H9 (cell line): ENCODE measurements at regions not wholly inside any gene's neighbourhood (a gene's known extent, or its start where the extent isn't known, plus 50 kb on each side); places are given as distances from the start of the nearest gene placed in this dataset.

ENCODE experiments used
- DNase-seq: peaks from one replicate; pipeline ENCODE4 v3.0.0-alpha.2; 2017
- H2AFZ ChIP-seq: one replicate; pipeline ENCODE4 v1.6.1; 2013; ENCODE audit warnings: mild to moderate bottlenecking, low read length, control low read depth, moderate library complexity
- H2AK5ac ChIP-seq: 2 replicates; pipeline ENCODE4 v1.6.1; 2013; ENCODE audit warnings: low read length, control low read depth, mixed read lengths; ENCODE audit not compliant: insufficient read length
- H2BK120ac ChIP-seq: one replicate; pipeline ENCODE4 v1.6.1; 2013; ENCODE audit warnings: low read depth, mild to moderate bottlenecking, low read length, control low read depth, inconsistent platforms; ENCODE audit not compliant: poor library complexity, severe bottlenecking
- H2BK12ac ChIP-seq: 2 replicates; pipeline ENCODE4 v1.6.1; 2013; ENCODE audit warnings: low read length, control low read depth, mixed read lengths, low read depth; ENCODE audit not compliant: insufficient read length
- H2BK15ac ChIP-seq: 2 replicates; pipeline ENCODE4 v1.6.1; 2013; ENCODE audit warnings: low read depth, low read length, control low read depth
- H2BK20ac ChIP-seq: one replicate; pipeline ENCODE4 v1.6.1; 2013; ENCODE audit warnings: low read depth, mild to moderate bottlenecking, low read length, control low read depth, inconsistent platforms; ENCODE audit not compliant: poor library complexity, severe bottlenecking
- H2BK5ac ChIP-seq: 2 replicates; pipeline ENCODE4 v1.6.1; 2013; ENCODE audit warnings: low read length, control low read depth, mixed read lengths; ENCODE audit not compliant: insufficient read length
- H3K14ac ChIP-seq: 2 replicates; pipeline ENCODE4 v1.6.1; 2013; ENCODE audit warnings: low read length, control low read depth; ENCODE audit not compliant: insufficient read depth
- H3K18ac ChIP-seq: 2 replicates; pipeline ENCODE4 v1.6.1; 2013; ENCODE audit warnings: low read depth, mild to moderate bottlenecking, mixed read lengths, low read length, control low read depth; ENCODE audit not compliant: insufficient read length
- H3K23ac ChIP-seq: 2 replicates; pipeline ENCODE4 v1.6.1; 2013; ENCODE audit warnings: low read length, control low read depth, mixed read lengths, low read depth; ENCODE audit not compliant: insufficient read length
- H3K23me2 ChIP-seq: 2 replicates; pipeline ENCODE4 v1.6.1; 2013; ENCODE audit warnings: low read depth, mild to moderate bottlenecking, mixed read lengths, low read length, control low read depth; ENCODE audit not compliant: insufficient read length, poor library complexity, severe bottlenecking
- H3K27ac ChIP-seq: 2 replicates; pipeline ENCODE4 v1.5.1; 2013; ENCODE audit warnings: low read length, control low read depth, mixed read lengths, low read depth; ENCODE audit not compliant: insufficient read length
- H3K27me3 ChIP-seq: 2 replicates; pipeline ENCODE4 v1.6.1; 2013; ENCODE audit warnings: low read length, control low read depth, inconsistent platforms; ENCODE audit not compliant: insufficient read depth
- H3K4ac ChIP-seq: 2 replicates; pipeline ENCODE4 v1.6.1; 2013; ENCODE audit warnings: low read depth, mild to moderate bottlenecking, control low read depth, inconsistent platforms, low read length, moderate library complexity
- H3K4me1 ChIP-seq: 2 replicates; pipeline ENCODE4 v1.6.1; 2013; ENCODE audit warnings: low read length, control low read depth, inconsistent platforms; ENCODE audit not compliant: insufficient read depth
- H3K4me2 ChIP-seq: 2 replicates; pipeline ENCODE4 v1.6.1; 2013; ENCODE audit warnings: low read length, control low read depth, mixed read lengths; ENCODE audit not compliant: insufficient read length, insufficient read depth
- H3K56ac ChIP-seq: 2 replicates; pipeline ENCODE4 v1.6.1; 2013; ENCODE audit warnings: low read depth, mild to moderate bottlenecking, mixed read lengths, low read length, control low read depth; ENCODE audit not compliant: insufficient read length
- H3K79me1 ChIP-seq: 2 replicates; pipeline ENCODE4 v1.6.1; 2013; ENCODE audit warnings: low read depth, mild to moderate bottlenecking, moderate library complexity, low read length, control low read depth, inconsistent platforms; ENCODE audit not compliant: insufficient read depth, poor library complexity, severe bottlenecking
- H3K79me2 ChIP-seq: 2 replicates; pipeline ENCODE4 v1.6.1; 2013; ENCODE audit warnings: low read length, control low read depth, inconsistent platforms; ENCODE audit not compliant: insufficient read depth
- H3K9ac ChIP-seq: 2 replicates; pipeline ENCODE4 v1.6.1; 2013; ENCODE audit warnings: low read length, control low read depth, mixed read lengths; ENCODE audit not compliant: insufficient read length; ENCODE audit errors: extremely low read depth
- H3K9me3 ChIP-seq: one replicate; pipeline ENCODE4 v1.6.1; 2013; ENCODE audit warnings: low read depth, low read length, inconsistent platforms; ENCODE audit not compliant: control insufficient read depth
- H3T11ph ChIP-seq: one replicate; pipeline ENCODE4 v1.6.1; 2013; ENCODE audit warnings: mild to moderate bottlenecking, low read length, control low read depth, inconsistent platforms
- H4K20me1 ChIP-seq: one replicate; pipeline ENCODE4 v1.6.1; 2013; ENCODE audit not compliant: control insufficient read depth, insufficient read length, insufficient read depth
- H4K5ac ChIP-seq: 2 replicates; pipeline ENCODE4 v1.6.1; 2013; ENCODE audit warnings: low read depth, mild to moderate bottlenecking, mixed read lengths, low read length, control low read depth; ENCODE audit not compliant: insufficient read length
- H4K8ac ChIP-seq: replicated peaks from 2 replicates; pipeline ENCODE4 v1.6.1; 2013; ENCODE audit warnings: low read length, control low read depth, mixed read lengths, low read depth; ENCODE audit not compliant: insufficient read length
- H4K91ac ChIP-seq: 2 replicates; pipeline ENCODE4 v1.6.1; 2013; ENCODE audit warnings: low read depth, mild to moderate bottlenecking, moderate library complexity, mixed read lengths, low read length, control low read depth; ENCODE audit not compliant: insufficient read length
- H3K27ac Mint-ChIP-seq, 3 experiments: 2 replicates in 2 of 3; 3 replicates in 1 of 3; pipeline ENCODE4 v1.8.0; 2020 to 2021; ENCODE audit warnings: mixed read lengths in 3 of 3, mild to moderate bottlenecking in 1 of 3, moderate library complexity in 1 of 3
- H3K27me3 Mint-ChIP-seq: 2 replicates; pipeline ENCODE4 v1.8.0; 2021; ENCODE audit warnings: low read depth, mild to moderate bottlenecking, moderate library complexity, mixed read lengths
- H3K36me3 Mint-ChIP-seq, 3 experiments: 2 replicates in 2 of 3; 3 replicates in 1 of 3; pipeline ENCODE4 v1.8.0; 2020 to 2021; ENCODE audit warnings: low read depth in 3 of 3, mixed read lengths in 3 of 3; ENCODE audit not compliant: insufficient read depth in 1 of 3
- H3K4me1 Mint-ChIP-seq, 2 experiments: 2 replicates each; pipeline ENCODE4 v1.8.0; 2020; ENCODE audit warnings: mixed read lengths in 2 of 2
- H3K4me3 Mint-ChIP-seq, 2 experiments: 2 replicates in 1 of 2; 3 replicates in 1 of 2; pipeline ENCODE4 v1.8.0; 2020 to 2021; ENCODE audit warnings: mild to moderate bottlenecking in 2 of 2, mixed read lengths in 2 of 2, moderate library complexity in 1 of 2
- H3K9me3 Mint-ChIP-seq, 2 experiments: 2 replicates in 1 of 2; 3 replicates in 1 of 2; pipeline ENCODE4 v1.8.0; 2020; ENCODE audit warnings: mild to moderate bottlenecking in 2 of 2, mixed read lengths in 2 of 2, moderate library complexity in 1 of 2
- WGBS: extraction: QIAGEN DNeasy Blood & Tissue Kit; methylation state at CpG from one replicate; pipeline ENCODE4 v1.1.7; 2013; ENCODE audit warnings: missing lambda C conversion rate, low lambda C conversion rate, mixed read lengths; ENCODE audit not compliant: insufficient read length; ENCODE audit errors: extremely low coverage; 5-methylcytosine and 5-hydroxymethylcytosine counted together
- TF ChIP-seq, protein P1 (sequence below): fragments of 200-600 bp; sonication (generic); conservative IDR thresholded peaks from 3 replicates; pipeline ENCODE4 v1.8.0; 2021; ENCODE audit warnings: antibody characterized with exemption, mild to moderate bottlenecking

- peak overlapping the region; percentile 65 to 94 (median 76); a peak in 6 of 7 replicates for H3K27ac Mint-ChIP-seq
- TF ChIP-seq, protein P1, sequence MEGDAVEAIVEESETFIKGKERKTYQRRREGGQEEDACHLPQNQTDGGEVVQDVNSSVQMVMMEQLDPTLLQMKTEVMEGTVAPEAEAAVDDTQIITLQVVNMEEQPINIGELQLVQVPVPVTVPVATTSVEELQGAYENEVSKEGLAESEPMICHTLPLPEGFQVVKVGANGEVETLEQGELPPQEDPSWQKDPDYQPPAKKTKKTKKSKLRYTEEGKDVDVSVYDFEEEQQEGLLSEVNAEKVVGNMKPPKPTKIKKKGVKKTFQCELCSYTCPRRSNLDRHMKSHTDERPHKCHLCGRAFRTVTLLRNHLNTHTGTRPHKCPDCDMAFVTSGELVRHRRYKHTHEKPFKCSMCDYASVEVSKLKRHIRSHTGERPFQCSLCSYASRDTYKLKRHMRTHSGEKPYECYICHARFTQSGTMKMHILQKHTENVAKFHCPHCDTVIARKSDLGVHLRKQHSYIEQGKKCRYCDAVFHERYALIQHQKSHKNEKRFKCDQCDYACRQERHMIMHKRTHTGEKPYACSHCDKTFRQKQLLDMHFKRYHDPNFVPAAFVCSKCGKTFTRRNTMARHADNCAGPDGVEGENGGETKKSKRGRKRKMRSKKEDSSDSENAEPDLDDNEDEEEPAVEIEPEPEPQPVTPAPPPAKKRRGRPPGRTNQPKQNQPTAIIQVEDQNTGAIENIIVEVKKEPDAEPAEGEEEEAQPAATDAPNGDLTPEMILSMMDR, result no peak
Measured at GRCh38 chr12:24252602-24253001, 303.1 kb upstream of the SOX5 start.

More at GRCh38 chr12:24252602-24253001, 303.1 kb upstream of the SOX5 start:
- Histone ChIP-seq H4K8ac (no peak overlapping the region), H2BK20ac (peak overlapping the region; percentile 26), H2BK120ac (peak overlapping the region; percentile 6), H3K14ac (no peak overlapping the region), H3K27me3 (no peaks in the 10 kb centered on the region), H2BK12ac (no peak overlapping the region), H3K4ac (no peak overlapping the region), H3K79me1 (no peaks in the 10 kb centered on the region), H3T11ph (no peak overlapping the region), H3K79me2 (no peaks in the 10 kb centered on the region), H2BK15ac (no peak overlapping the region), H2AK5ac (no peak overlapping the region), H3K56ac (no peak overlapping the region), H3K18ac (no peak overlapping the region), H4K5ac (no peak overlapping the region), H4K91ac (no peak overlapping the region), H2AFZ (no peak overlapping the region), H3K4me2 (peak overlapping the region; percentile 38), H3K4me1 (peaks cover 3% of the 10 kb centered on the region; the same call in 1 of the 2 replicates), H3K27ac (no peak overlapping the region), H3K23me2 (no peaks in the 10 kb centered on the region), H4K20me1 (no peaks in the 10 kb centered on the region), H2BK5ac (no peak overlapping the region), H3K9me3 (no peaks in the 10 kb centered on the region), H3K23ac (no peak overlapping the region), H3K9ac (no peak overlapping the region)
- Mint-ChIP-seq H3K27me3 (no peaks in the 10 kb centered on the region), H3K36me3 (peaks cover 0 to 7% (median 0%) of the 10 kb centered on the region in 3 experiments; a peak in 2 of 7 replicates), H3K9me3 (peaks cover 0 to 5% of the 10 kb centered on the region in 2 experiments; a peak in 2 of 5 replicates), H3K4me1 (peaks cover 49 to 54% of the 10 kb centered on the region in 2 experiments), H3K4me3 (peak overlapping the region; percentile 17 to 45; a peak in 3 of 5 replicates)
- no CpG with 5 or more reads among the region's 4 CpGs for WGBS
- DNase-seq, result peak; percentile 41
